SU-DHL-6 (cell line): ENCODE measurements at regions not wholly inside any gene's neighbourhood (a gene's known extent, or its start where the extent isn't known, plus 50 kb on each side); places are given as distances from the start of the nearest gene placed in this dataset.

Source experiments
- EZH2phosphoT487 ChIP-seq: fragments of 200-600 bp; sonication (generic), shearing (Covaris generic); conservative IDR thresholded peaks from 2 replicates; pipeline ENCODE4 v1.6.1; 2018; ENCODE audit warnings: mild to moderate bottlenecking, antibody characterized with exemption, low read length, moderate library complexity, mixed read lengths
- TF ChIP-seq, protein P1 (sequence below): fragments of 200-600 bp; sonication (generic); IDR thresholded peaks from one replicate; pipeline ENCODE4 v1.5.1; 2017; ENCODE audit warnings: antibody characterized with exemption, mild to moderate bottlenecking, low read length, moderate library complexity; ENCODE audit not compliant: insufficient read depth, poor library complexity, severe bottlenecking

- TF ChIP-seq, protein P1, sequence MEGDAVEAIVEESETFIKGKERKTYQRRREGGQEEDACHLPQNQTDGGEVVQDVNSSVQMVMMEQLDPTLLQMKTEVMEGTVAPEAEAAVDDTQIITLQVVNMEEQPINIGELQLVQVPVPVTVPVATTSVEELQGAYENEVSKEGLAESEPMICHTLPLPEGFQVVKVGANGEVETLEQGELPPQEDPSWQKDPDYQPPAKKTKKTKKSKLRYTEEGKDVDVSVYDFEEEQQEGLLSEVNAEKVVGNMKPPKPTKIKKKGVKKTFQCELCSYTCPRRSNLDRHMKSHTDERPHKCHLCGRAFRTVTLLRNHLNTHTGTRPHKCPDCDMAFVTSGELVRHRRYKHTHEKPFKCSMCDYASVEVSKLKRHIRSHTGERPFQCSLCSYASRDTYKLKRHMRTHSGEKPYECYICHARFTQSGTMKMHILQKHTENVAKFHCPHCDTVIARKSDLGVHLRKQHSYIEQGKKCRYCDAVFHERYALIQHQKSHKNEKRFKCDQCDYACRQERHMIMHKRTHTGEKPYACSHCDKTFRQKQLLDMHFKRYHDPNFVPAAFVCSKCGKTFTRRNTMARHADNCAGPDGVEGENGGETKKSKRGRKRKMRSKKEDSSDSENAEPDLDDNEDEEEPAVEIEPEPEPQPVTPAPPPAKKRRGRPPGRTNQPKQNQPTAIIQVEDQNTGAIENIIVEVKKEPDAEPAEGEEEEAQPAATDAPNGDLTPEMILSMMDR = no peak
- no peak for TF ChIP-seq EZH2phosphoT487
Observed at GRCh38 chr4:126755506-126755905, 877.3 kb upstream of the INTU start.
